Testis (tissue), 2 donors: ENCODE measurements at regions not wholly inside any gene's neighbourhood (a gene's known extent, or its start where the extent isn't known, plus 50 kb on each side); places are given as distances from the start of the nearest gene placed in this dataset.
"Not testable (repeated sequence)": the region's sequence is repeated elsewhere in the genome, so short reads cannot be mapped to it uniquely, and the experiment has no call there.

Experiments
- POLR2A ChIP-seq: fragments of 450-650 bp; IDR thresholded peaks from one replicate; pipeline ENCODE4 v1.6.1; 2017; ENCODE audit warnings: antibody characterized with exemption, mild to moderate bottlenecking, moderate library complexity
- TF ChIP-seq, protein P1 (sequence below), 3 experiments: fragments of 450-650 bp in 2 of 3; fragments of 200-600 bp in 1 of 3; sonication (generic) in 1 of 3; IDR thresholded peaks; one replicate each; pipeline ENCODE4 v1.5.1; 2016 to 2019; ENCODE audit warnings: antibody characterized with exemption in 3 of 3, mild to moderate bottlenecking in 2 of 3, moderate library complexity in 1 of 3

DNA sequence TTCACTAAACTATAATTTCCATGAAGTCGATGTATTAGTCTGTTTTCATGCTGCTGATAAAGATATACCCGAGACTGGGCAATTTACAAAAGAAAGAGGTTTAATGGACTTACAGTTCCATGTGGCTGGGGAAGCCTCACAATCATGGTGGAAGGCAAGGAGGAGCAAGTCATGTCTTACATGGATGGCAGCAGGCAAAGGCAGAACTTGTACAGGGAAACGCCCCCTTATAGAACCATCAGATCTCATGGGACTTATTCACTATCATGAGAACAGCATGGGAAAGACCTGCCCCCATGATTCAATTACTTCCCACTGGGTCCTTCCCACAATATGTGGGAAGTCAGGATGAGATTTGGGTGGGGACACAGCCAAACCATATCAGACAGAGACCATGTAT, 141.6 kb downstream of the SLC38A4 start:
- TF ChIP-seq, protein P1, sequence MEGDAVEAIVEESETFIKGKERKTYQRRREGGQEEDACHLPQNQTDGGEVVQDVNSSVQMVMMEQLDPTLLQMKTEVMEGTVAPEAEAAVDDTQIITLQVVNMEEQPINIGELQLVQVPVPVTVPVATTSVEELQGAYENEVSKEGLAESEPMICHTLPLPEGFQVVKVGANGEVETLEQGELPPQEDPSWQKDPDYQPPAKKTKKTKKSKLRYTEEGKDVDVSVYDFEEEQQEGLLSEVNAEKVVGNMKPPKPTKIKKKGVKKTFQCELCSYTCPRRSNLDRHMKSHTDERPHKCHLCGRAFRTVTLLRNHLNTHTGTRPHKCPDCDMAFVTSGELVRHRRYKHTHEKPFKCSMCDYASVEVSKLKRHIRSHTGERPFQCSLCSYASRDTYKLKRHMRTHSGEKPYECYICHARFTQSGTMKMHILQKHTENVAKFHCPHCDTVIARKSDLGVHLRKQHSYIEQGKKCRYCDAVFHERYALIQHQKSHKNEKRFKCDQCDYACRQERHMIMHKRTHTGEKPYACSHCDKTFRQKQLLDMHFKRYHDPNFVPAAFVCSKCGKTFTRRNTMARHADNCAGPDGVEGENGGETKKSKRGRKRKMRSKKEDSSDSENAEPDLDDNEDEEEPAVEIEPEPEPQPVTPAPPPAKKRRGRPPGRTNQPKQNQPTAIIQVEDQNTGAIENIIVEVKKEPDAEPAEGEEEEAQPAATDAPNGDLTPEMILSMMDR (IDR thresholded peaks at IDR 0.05): not testable (repeated sequence)
- not testable (repeated sequence) for TF ChIP-seq POLR2A
